B cell (primary cell): ENCODE measurements at regions not wholly inside any gene's neighbourhood (a gene's known extent, or its start where the extent isn't known, plus 50 kb on each side); places are given as distances from the start of the nearest gene placed in this dataset.

ENCODE experiments used
- ATAC-seq: fragments of 200-7000 bp; cut with Tn5 transposase; one replicate; pipeline ENCODE4 v1.10.0; 2021; ENCODE audit warnings: low read depth, mild to moderate bottlenecking, moderate number of reproducible peaks, moderate library complexity
- CTCF ChIA-PET: fragments of 350-600 bp; sonication (Branson Sonifier 250); formaldehyde crosslinking; loops from one replicate; lab custom pipeline; 2021; ENCODE audit warnings: antibody characterized with exemption, inconsistent platforms; lab: Charles Lee
- POLR2A ChIA-PET: fragments of 350-600 bp; sonication (Branson Sonifier 250); formaldehyde crosslinking; loops from one replicate; lab custom pipeline; 2021; ENCODE audit warnings: antibody characterized with exemption; lab: Charles Lee
- DNase-seq: peaks from one replicate; pipeline ENCODE4 v3.0.0; 2013
- H2AFZ ChIP-seq: 2 replicates; pipeline ENCODE4 v1.6.1; 2012; ENCODE audit warnings: mild to moderate bottlenecking, low read depth, low read length; ENCODE audit not compliant: insufficient read depth, poor library complexity, severe bottlenecking
- H3K27ac ChIP-seq, 2 donors: 1 replicate in 1 of 2; 2 replicates in 1 of 2; pipeline ENCODE4 v1.5.1; 2012 to 2013; ENCODE audit warnings: low read length in 2 of 2, mild to moderate bottlenecking in 2 of 2, moderate library complexity in 1 of 2
- H3K27me3 ChIP-seq, 4 experiments: fragments of 200-600 bp in 1 of 4; sonication (generic) in 1 of 4; replicated peaks in 1 of 4; 1 replicate in 2 of 4; 2 replicates in 2 of 4; pipeline versions ENCODE4 v1.6.1 to v1.7.0; 2013 to 2016; ENCODE audit warnings: low read length in 3 of 4, mild to moderate bottlenecking in 2 of 4, mixed read lengths in 1 of 4, moderate library complexity in 1 of 4; ENCODE audit not compliant: insufficient read depth in 4 of 4, control insufficient read depth in 3 of 4; ENCODE audit errors: control extremely low read depth in 1 of 4
- H3K36me3 ChIP-seq, 2 experiments: replicated peaks in 1 of 2; 1 replicate in 1 of 2; 2 replicates in 1 of 2; pipeline versions ENCODE4 v1.6.1 to v1.7.1; 2013; ENCODE audit warnings: low read length in 1 of 2; ENCODE audit not compliant: insufficient read depth in 2 of 2, control insufficient read depth in 1 of 2; ENCODE audit errors: control extremely low read depth in 1 of 2, extremely low read depth in 1 of 2
- H3K4me1 ChIP-seq, 2 donors: fragments of 200-600 bp in 1 of 2; sonication (generic) in 1 of 2; 1 replicate in 1 of 2; 2 replicates in 1 of 2; pipeline versions ENCODE4 v1.5.1 to v1.6.1; 2013 to 2017; ENCODE audit warnings: low read length in 2 of 2; ENCODE audit not compliant: control insufficient read depth in 2 of 2, insufficient read depth in 2 of 2
- H3K4me2 ChIP-seq: replicated peaks from 2 replicates; pipeline ENCODE3; 2012; ENCODE audit warnings: mild to moderate bottlenecking, low read depth, low read length; ENCODE audit not compliant: poor library complexity, severe bottlenecking
- H3K4me3 ChIP-seq, 5 experiments: fragments of 200-600 bp in 1 of 5; sonication (generic) in 1 of 5; 1 replicate in 3 of 5; 2 replicates in 2 of 5; pipeline versions ENCODE4 v1.5.1 to v1.7.0; 2011 to 2016; ENCODE audit warnings: low read length in 4 of 5, mild to moderate bottlenecking in 4 of 5, low read depth in 2 of 5, control low read depth in 1 of 5, moderate library complexity in 1 of 5; ENCODE audit not compliant: insufficient read depth in 1 of 5; ENCODE audit errors: control extremely low read depth in 1 of 5, extremely low read depth in 1 of 5
- H3K79me2 ChIP-seq: fragments of 200-600 bp; sonication (generic); one replicate; pipeline ENCODE4 v1.6.0; 2016; ENCODE audit warnings: low read length; ENCODE audit not compliant: control insufficient read depth, insufficient read depth
- H3K9ac ChIP-seq: fragments of 200-600 bp; sonication (generic); 2 replicates; pipeline ENCODE4 v1.6.1; 2017; ENCODE audit warnings: mild to moderate bottlenecking, low read length, moderate library complexity
- H3K9me3 ChIP-seq, 3 donors: one replicate each; pipeline versions ENCODE4 v1.6.1 to v1.7.1; 2013; ENCODE audit warnings: low read length in 2 of 3; ENCODE audit not compliant: control insufficient read depth in 2 of 3, insufficient read depth in 1 of 3; ENCODE audit errors: control extremely low read depth in 1 of 3
- H4K20me1 ChIP-seq: 2 replicates; pipeline ENCODE4 v1.6.0; 2012; ENCODE audit warnings: mild to moderate bottlenecking, low read length; ENCODE audit not compliant: insufficient read depth, control insufficient read depth, poor library complexity, severe bottlenecking
- H3K27ac Mint-ChIP-seq: one replicate; pipeline ENCODE4 v1.8.0; 2021; ENCODE audit warnings: mixed read lengths
- H3K27me3 Mint-ChIP-seq: one replicate; pipeline ENCODE4 v1.8.0; 2021; ENCODE audit warnings: mixed read lengths
- H3K4me1 Mint-ChIP-seq: one replicate; pipeline ENCODE4 v1.8.0; 2021; ENCODE audit warnings: mixed read lengths
- H3K4me3 Mint-ChIP-seq: one replicate; pipeline ENCODE4 v1.8.0; 2021; ENCODE audit warnings: mixed read lengths
- H3K9me3 Mint-ChIP-seq: one replicate; pipeline ENCODE4 v1.8.0; 2022; ENCODE audit warnings: mixed read lengths; ENCODE audit not compliant: insufficient read depth
- EZH2 ChIP-seq: IDR thresholded peaks from 2 replicates; pipeline ENCODE4 v1.6.1; 2012; ENCODE audit warnings: borderline replicate concordance, low read depth, mild to moderate bottlenecking, moderate library complexity, low read length; ENCODE audit not compliant: insufficient read depth, poor library complexity, severe bottlenecking
- WGBS: methylation state at CpG from one replicate; pipeline ENCODE4 v1.1.5; 2013; ENCODE audit warnings: missing lambda C conversion rate; ENCODE audit not compliant: insufficient coverage; 5-methylcytosine and 5-hydroxymethylcytosine counted together
- intact Hi-C: fragments of 100-400 bp; cut with micrococcal nuclease; formaldehyde crosslinking; loops from one replicate; pipeline ENCODE4 v1.10.0; 2022
- TF ChIP-seq, protein P1 (sequence below): fragments of 200-600 bp; IDR thresholded peaks from one replicate; pipeline ENCODE4 v1.8.0; 2022; ENCODE audit warnings: antibody characterized with exemption, mild to moderate bottlenecking

DNA sequence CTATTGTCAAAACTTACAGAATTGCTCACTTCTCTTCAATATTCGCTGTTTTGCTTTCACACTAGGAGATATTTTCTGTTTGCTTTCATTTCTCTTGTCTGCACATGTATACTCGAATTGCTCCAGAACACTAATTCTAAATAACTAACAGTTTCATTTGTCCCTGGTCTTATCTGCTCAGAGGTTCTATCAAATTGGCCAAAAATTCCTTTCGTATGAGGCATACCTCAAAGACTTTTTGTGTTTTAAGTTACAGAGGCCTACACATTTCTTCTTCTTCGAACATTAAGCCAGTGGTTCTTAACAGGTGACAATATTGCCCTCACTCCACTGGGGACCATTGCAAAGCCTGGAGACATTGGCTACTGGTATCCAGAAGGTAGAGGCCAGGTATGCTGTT lies 1314.6 kb downstream of the EFNB2 start:
- no peaks in the 10 kb centered on the region for H4K20me1 ChIP-seq
- ChIA-PET CTCF (no interaction called here), POLR2A (no interaction called here)
- no peak overlapping the region for H3K9ac ChIP-seq
- no peaks in the 10 kb centered on the region for H3K4me1 Mint-ChIP-seq
- H3K27me3 Mint-ChIP-seq = no peaks in the 10 kb centered on the region
- no peak overlapping the region for H3K27ac ChIP-seq
- no peak overlapping the region for H2AFZ ChIP-seq
- no peaks in the 10 kb centered on the region for H3K79me2 ChIP-seq
- H3K4me3 ChIP-seq = no peak overlapping the region
- no peak for TF ChIP-seq EZH2
- TF ChIP-seq, protein P1, sequence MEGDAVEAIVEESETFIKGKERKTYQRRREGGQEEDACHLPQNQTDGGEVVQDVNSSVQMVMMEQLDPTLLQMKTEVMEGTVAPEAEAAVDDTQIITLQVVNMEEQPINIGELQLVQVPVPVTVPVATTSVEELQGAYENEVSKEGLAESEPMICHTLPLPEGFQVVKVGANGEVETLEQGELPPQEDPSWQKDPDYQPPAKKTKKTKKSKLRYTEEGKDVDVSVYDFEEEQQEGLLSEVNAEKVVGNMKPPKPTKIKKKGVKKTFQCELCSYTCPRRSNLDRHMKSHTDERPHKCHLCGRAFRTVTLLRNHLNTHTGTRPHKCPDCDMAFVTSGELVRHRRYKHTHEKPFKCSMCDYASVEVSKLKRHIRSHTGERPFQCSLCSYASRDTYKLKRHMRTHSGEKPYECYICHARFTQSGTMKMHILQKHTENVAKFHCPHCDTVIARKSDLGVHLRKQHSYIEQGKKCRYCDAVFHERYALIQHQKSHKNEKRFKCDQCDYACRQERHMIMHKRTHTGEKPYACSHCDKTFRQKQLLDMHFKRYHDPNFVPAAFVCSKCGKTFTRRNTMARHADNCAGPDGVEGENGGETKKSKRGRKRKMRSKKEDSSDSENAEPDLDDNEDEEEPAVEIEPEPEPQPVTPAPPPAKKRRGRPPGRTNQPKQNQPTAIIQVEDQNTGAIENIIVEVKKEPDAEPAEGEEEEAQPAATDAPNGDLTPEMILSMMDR = no peak
- H3K9me3 ChIP-seq = no peaks in the 10 kb centered on the region
- WGBS = 85% methylated on average over 3 of the region's 4 CpGs
- no peaks in the 10 kb centered on the region for H3K36me3 ChIP-seq
- no peak overlapping the region for H3K27ac Mint-ChIP-seq
- no peaks in the 10 kb centered on the region for H3K9me3 Mint-ChIP-seq
- H3K4me1 ChIP-seq = no peaks in the 10 kb centered on the region
- intact Hi-C loops = no loop called here
- no peaks in the 10 kb centered on the region for H3K27me3 ChIP-seq
- ATAC-seq = no peak
- DNase-seq = no peak
- no peak overlapping the region for H3K4me3 Mint-ChIP-seq
- H3K4me2 ChIP-seq = no peak overlapping the region

DNA sequence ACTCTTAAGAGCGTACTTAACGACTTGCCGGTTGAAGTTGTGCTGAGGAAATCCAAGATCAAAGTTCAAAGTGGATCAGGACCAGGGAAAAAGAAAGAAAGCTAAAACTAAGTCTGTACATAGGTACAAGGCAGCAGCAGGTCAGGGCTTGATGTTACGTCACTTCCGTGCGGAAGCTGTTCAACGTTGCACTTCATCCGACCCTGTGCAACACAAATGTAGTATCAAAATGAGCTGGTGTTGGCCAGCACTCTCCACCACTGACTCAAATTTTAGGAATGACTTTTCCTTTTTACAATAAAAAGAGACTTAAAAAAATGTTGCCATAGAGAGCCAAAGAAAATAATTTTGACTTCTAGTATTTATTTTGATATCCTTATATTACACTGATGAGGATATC lies 1315.4 kb downstream of the EFNB2 start:
- intact Hi-C loops = no loop called here
- H3K36me3 ChIP-seq = no peaks in the 10 kb centered on the region
- H3K4me3 ChIP-seq = no peak overlapping the region
- no peaks in the 10 kb centered on the region for H3K27me3 ChIP-seq
- WGBS = 85% methylated on average over 2 of the region's 8 CpGs
- ChIA-PET CTCF (no interaction called here), POLR2A (no interaction called here)
- no peak for ATAC-seq
- H4K20me1 ChIP-seq = no peaks in the 10 kb centered on the region
- Mint-ChIP-seq H3K27ac (no peak overlapping the region), H3K4me3 (no peak overlapping the region), H3K4me1 (no peaks in the 10 kb centered on the region), H3K9me3 (no peaks in the 10 kb centered on the region), H3K27me3 (no peaks in the 10 kb centered on the region)
- H3K4me2 ChIP-seq = no peak overlapping the region
- H3K9me3 ChIP-seq = no peaks in the 10 kb centered on the region
- no peak for DNase-seq
- no peak overlapping the region for H2AFZ ChIP-seq
- H3K27ac ChIP-seq = no peak overlapping the region
- no peaks in the 10 kb centered on the region for H3K79me2 ChIP-seq
- no peak overlapping the region for H3K9ac ChIP-seq
- TF ChIP-seq, protein P1 = no peak
- TF ChIP-seq EZH2 = no peak
- no peaks in the 10 kb centered on the region for H3K4me1 ChIP-seq
